H1 (cell line): ENCODE measurements at regions not wholly inside any gene's neighbourhood (a gene's known extent, or its start where the extent isn't known, plus 50 kb on each side); places are given as distances from the start of the nearest gene placed in this dataset.

Experiments
- CTCF ChIA-PET: fragments of 300-600 bp; sonication (Branson Sonifier 250); formaldehyde crosslinking; loops from one replicate; lab custom pipeline; 2021; ENCODE audit not compliant: partially characterized antibody; lab: Charles Lee
- POLR2A ChIA-PET: fragments of 300-600 bp; sonication (Branson Sonifier 250); formaldehyde crosslinking; loops from one replicate; lab custom pipeline; 2021; ENCODE audit warnings: inconsistent platforms; ENCODE audit not compliant: partially characterized antibody; lab: Charles Lee
- DNase-seq, 2 experiments: peaks; one replicate each; pipeline versions ENCODE4 v3.0.0 to v3.0.0-alpha.2; 2010 to 2022; ENCODE audit warnings: low spot score in 2 of 2, low read depth in 1 of 2, mixed read lengths in 1 of 2
- FAIRE-seq: peaks from 2 replicates; lab custom pipeline; 2011; peaks lifted over from hg19 to GRCh38; lab: Jason Lieb, UNC
- H2AFZ ChIP-seq: 2 replicates; pipeline ENCODE4 v1.8.1; 2012; ENCODE audit warnings: low read length, inconsistent platforms
- H2AK5ac ChIP-seq: 2 replicates; pipeline ENCODE4 v1.6.1; 2013; ENCODE audit warnings: low read depth, low read length
- H2BK120ac ChIP-seq: replicated peaks from 2 replicates; pipeline ENCODE3; 2013; ENCODE audit warnings: low read depth, low read length, inconsistent platforms
- H2BK12ac ChIP-seq: 2 replicates; pipeline ENCODE4 v1.6.1; 2013; ENCODE audit warnings: low read depth, low read length
- H2BK15ac ChIP-seq: 2 replicates; pipeline ENCODE4 v1.6.1; 2013; ENCODE audit warnings: low read length
- H2BK20ac ChIP-seq: 2 replicates; pipeline ENCODE4 v1.6.1; 2013; ENCODE audit warnings: low read length
- H2BK5ac ChIP-seq: 2 replicates; pipeline ENCODE4 v1.6.1; 2013; ENCODE audit warnings: low read depth, low read length
- H3K14ac ChIP-seq: 2 replicates; pipeline ENCODE4 v1.6.1; 2013; ENCODE audit warnings: inconsistent platforms; ENCODE audit not compliant: insufficient read length
- H3K18ac ChIP-seq: 2 replicates; pipeline ENCODE4 v1.6.1; 2013; ENCODE audit warnings: low read length; ENCODE audit errors: extremely low read depth
- H3K23ac ChIP-seq: 2 replicates; pipeline ENCODE4 v1.6.1; 2013; ENCODE audit warnings: inconsistent platforms; ENCODE audit not compliant: insufficient read length
- H3K23me2 ChIP-seq: 2 replicates; pipeline ENCODE4 v1.6.1; 2013; ENCODE audit warnings: low read depth, low read length
- H3K27ac ChIP-seq: 2 replicates; pipeline ENCODE4 v1.6.1; 2011; ENCODE audit warnings: low read depth, low read length, inconsistent platforms
- H3K27me3 ChIP-seq, 4 experiments: replicated peaks in 1 of 4; 1 replicate in 1 of 4; 2 replicates in 3 of 4; pipeline versions ENCODE4 v1.6.1 to v1.8.1; 2011 to 2013; ENCODE audit warnings: low read length in 3 of 4, mild to moderate bottlenecking in 3 of 4, inconsistent platforms in 2 of 4, mixed read lengths in 2 of 4, moderate library complexity in 1 of 4; ENCODE audit not compliant: control insufficient read depth in 3 of 4, insufficient read depth in 3 of 4; ENCODE audit errors: extremely low read depth in 1 of 4
- H3K36me3 ChIP-seq, 4 experiments: 2 replicates each; pipeline versions ENCODE4 v1.6.1 to v1.8.1; 2011 to 2013; ENCODE audit warnings: mild to moderate bottlenecking in 4 of 4, low read length in 3 of 4, moderate library complexity in 2 of 4, control low read depth in 1 of 4, inconsistent platforms in 1 of 4; ENCODE audit not compliant: insufficient read depth in 4 of 4, control insufficient read depth in 2 of 4
- H3K4ac ChIP-seq: replicated peaks from 2 replicates; pipeline ENCODE3; 2013; ENCODE audit warnings: low read length, low read depth, mixed read lengths, inconsistent platforms; ENCODE audit not compliant: insufficient read length
- H3K4me1 ChIP-seq, 4 experiments: replicated peaks in 1 of 4; 1 replicate in 1 of 4; 2 replicates in 3 of 4; pipeline versions ENCODE4 v1.6.1 to v1.8.1; 2011 to 2013; ENCODE audit warnings: low read length in 3 of 4, inconsistent platforms in 2 of 4, mixed read lengths in 1 of 4; ENCODE audit not compliant: insufficient read depth in 4 of 4, control insufficient read depth in 3 of 4
- H3K4me2 ChIP-seq, 2 experiments: 2 replicates each; pipeline versions ENCODE4 v1.6.1 to v1.8.1; 2011 to 2013; ENCODE audit warnings: low read depth in 2 of 2, low read length in 2 of 2, control low read depth in 1 of 2, inconsistent platforms in 1 of 2, mild to moderate bottlenecking in 1 of 2; ENCODE audit not compliant: insufficient read depth in 1 of 2
- H3K4me3 ChIP-seq, 4 experiments: fragments of 200-600, 300-600 bp in 1 of 4; sonication (generic), shearing (Covaris generic), sonication (Bioruptor Twin) in 1 of 4; 2 replicates each; pipeline versions ENCODE4 v1.5.1 to v1.8.1; 2011 to 2016; ENCODE audit warnings: low read length in 4 of 4, low read depth in 3 of 4, control low read depth in 2 of 4, inconsistent platforms in 2 of 4, mild to moderate bottlenecking in 2 of 4, mixed read lengths in 1 of 4, moderate library complexity in 1 of 4; ENCODE audit not compliant: insufficient read depth in 2 of 4; ENCODE audit errors: extremely low read depth in 1 of 4
- H3K56ac ChIP-seq: replicated peaks from 2 replicates; pipeline ENCODE3; 2013; ENCODE audit warnings: low read depth, mild to moderate bottlenecking, mixed read lengths, low read length, inconsistent platforms; ENCODE audit not compliant: insufficient read length
- H3K79me1 ChIP-seq: 2 replicates; pipeline ENCODE4 v1.6.1; 2013; ENCODE audit warnings: low read depth, low read length, control low read depth
- H3K79me2 ChIP-seq, 2 experiments: 2 replicates each; pipeline versions ENCODE4 v1.6.1 to v1.8.1; 2012 to 2013; ENCODE audit warnings: low read length in 2 of 2, mild to moderate bottlenecking in 2 of 2, inconsistent platforms in 1 of 2; ENCODE audit not compliant: insufficient read depth in 2 of 2, control insufficient read depth in 1 of 2
- H3K9ac ChIP-seq, 4 experiments: replicated peaks in 1 of 4; 1 replicate in 1 of 4; 2 replicates in 3 of 4; pipeline versions ENCODE4 v1.6.1 to v1.8.1; 2011 to 2013; ENCODE audit warnings: low read depth in 3 of 4, low read length in 3 of 4, control low read depth in 2 of 4, mild to moderate bottlenecking in 2 of 4, moderate library complexity in 2 of 4, inconsistent platforms in 1 of 4; ENCODE audit errors: extremely low read depth in 1 of 4
- H3K9me3 ChIP-seq, 2 experiments: 2 replicates each; pipeline versions ENCODE4 v1.6.1 to v1.8.1; 2012 to 2013; ENCODE audit warnings: mild to moderate bottlenecking in 2 of 2, moderate library complexity in 2 of 2, control low read depth in 1 of 2, inconsistent platforms in 1 of 2, low read depth in 1 of 2, low read length in 1 of 2, mixed read lengths in 1 of 2; ENCODE audit not compliant: insufficient read depth in 2 of 2
- H4K20me1 ChIP-seq, 2 experiments: replicated peaks in 1 of 2; 2 replicates each; pipeline versions ENCODE3 to v1.8.1; 2011 to 2013; ENCODE audit warnings: inconsistent platforms in 2 of 2, low read length in 2 of 2, mild to moderate bottlenecking in 1 of 2; ENCODE audit not compliant: insufficient read depth in 2 of 2, control insufficient read depth in 1 of 2
- H4K5ac ChIP-seq: 2 replicates; pipeline ENCODE4 v1.6.1; 2013; ENCODE audit warnings: low read length, low read depth, mixed read lengths, inconsistent platforms; ENCODE audit not compliant: insufficient read length
- H4K8ac ChIP-seq: 2 replicates; pipeline ENCODE4 v1.8.0; 2013; ENCODE audit warnings: mild to moderate bottlenecking, moderate library complexity, low read length, inconsistent platforms; ENCODE audit not compliant: insufficient read depth; ENCODE audit errors: extremely low read depth
- H4K91ac ChIP-seq: replicated peaks from 2 replicates; pipeline ENCODE3; 2013; ENCODE audit warnings: low read length, mixed read lengths, inconsistent platforms; ENCODE audit not compliant: insufficient read length
- CTCF ChIP-seq, 3 experiments: IDR thresholded peaks; 1 replicate in 2 of 3; 2 replicates in 1 of 3; pipeline versions ENCODE4 v1.5.1 to v1.6.1; 2011; ENCODE audit warnings: low read length in 3 of 3, mild to moderate bottlenecking in 3 of 3, inconsistent platforms in 2 of 3, low read depth in 1 of 3, moderate library complexity in 1 of 3; ENCODE audit not compliant: insufficient read depth in 1 of 3; ENCODE audit errors: control extremely low read depth in 1 of 3
- E2F6 ChIP-seq: IDR thresholded peaks from 2 replicates; pipeline ENCODE4 v1.6.1; 2012; ENCODE audit warnings: inconsistent platforms
- GABPA ChIP-seq: IDR thresholded peaks from 2 replicates; pipeline ENCODE4 v1.6.1; 2011; ENCODE audit warnings: mild to moderate bottlenecking, low read length, moderate library complexity, borderline replicate concordance; ENCODE audit not compliant: insufficient read depth
- PHF8 ChIP-seq: fragments of 200-600 bp; sonication (generic); conservative IDR thresholded peaks from 2 replicates; pipeline ENCODE4 v1.7.1; 2012; ENCODE audit warnings: low read depth, mild to moderate bottlenecking, inconsistent platforms, low read length, moderate library complexity
- RAD21 ChIP-seq, 2 experiments: IDR thresholded peaks in 1 of 2; conservative IDR thresholded peaks in 1 of 2; 2 replicates each; pipeline ENCODE4 v1.6.1; 2011; ENCODE audit warnings: low read depth in 2 of 2, low read length in 2 of 2, improper control_type of control experiment in 1 of 2, inconsistent platforms in 1 of 2, mild to moderate bottlenecking in 1 of 2, moderate library complexity in 1 of 2
- SIRT6 ChIP-seq: IDR thresholded peaks from one replicate; pipeline ENCODE4 v1.7.1; 2012; ENCODE audit warnings: low read length, inconsistent platforms
- SIX5 ChIP-seq: IDR thresholded peaks from 2 replicates; pipeline ENCODE4 v1.6.1; 2011; ENCODE audit warnings: mild to moderate bottlenecking, low read depth, low read length
- SP2 ChIP-seq: IDR thresholded peaks from 2 replicates; pipeline ENCODE4 v1.6.1; 2012; ENCODE audit warnings: mild to moderate bottlenecking, low read length, inconsistent platforms
- TCF12 ChIP-seq: IDR thresholded peaks from 2 replicates; pipeline ENCODE4 v1.6.1; 2011; ENCODE audit warnings: low read depth, mild to moderate bottlenecking, low read length
- WGBS, 2 experiments: shearing (Covaris generic) in 1 of 2; methylation state at CpG; one replicate each; pipeline versions ENCODE4 v1.1.6 to v1.1.7; 2013 to 2015; ENCODE audit warnings: low lambda C conversion rate in 2 of 2, mixed read lengths in 2 of 2, inconsistent platforms in 1 of 2, low coverage in 1 of 2, missing lambda C conversion rate in 1 of 2; ENCODE audit not compliant: insufficient replicate concordance in 2 of 2, insufficient coverage in 1 of 2, insufficient read length in 1 of 2; ENCODE audit errors: extremely low coverage in 1 of 2, missing lambda C conversion rate in 1 of 2; 5-methylcytosine and 5-hydroxymethylcytosine counted together

- no peak overlapping the region for H4K5ac ChIP-seq
- H3K27ac ChIP-seq: no peak overlapping the region
- FAIRE-seq (no peak), DNase-seq (no peak)
- H3K36me3 ChIP-seq: no peaks in the 10 kb centered on the region
- H3K79me2 ChIP-seq: no peaks in the 10 kb centered on the region
- no peak overlapping the region for H3K4me3 ChIP-seq
- H3K23me2 ChIP-seq: no peaks in the 10 kb centered on the region
- H3K14ac ChIP-seq: no peak overlapping the region
- no peak overlapping the region for H3K56ac ChIP-seq
- ChIA-PET POLR2A (no interaction called here), CTCF (no interaction called here)
- no peak overlapping the region for H3K18ac ChIP-seq
- peaks cover 83 to 97% of the 10 kb centered on the region in 2 experiments for H3K9me3 ChIP-seq
- no peak overlapping the region for H2BK120ac ChIP-seq
- H3K4ac ChIP-seq: no peak overlapping the region
- 80% methylated on average over 11 of the region's 12 CpGs; no CpG with 5 or more reads in 1 of the 2 experiments for WGBS, 2 experiments
- no peaks in the 10 kb centered on the region for H3K79me1 ChIP-seq
- TF ChIP-seq E2F6: no peak
- no peak for TF ChIP-seq RAD21 (IDR thresholded peaks at IDR 0.05 in 1 of 2, conservative IDR thresholded peaks at IDR 0.05 in 1 of 2; ENCODE audit: low read depth in 2 of 2, low read length in 2 of 2)
- no peak for TF ChIP-seq SIRT6
- no peak for TF ChIP-seq TCF12
- TF ChIP-seq CTCF (IDR thresholded peaks at IDR 0.05; ENCODE audit: control extremely low read depth in 1 of 3, insufficient read depth in 1 of 3, low read depth in 1 of 3, low read length in 3 of 3): no peak
- no peak for TF ChIP-seq SIX5
- no peak for TF ChIP-seq GABPA
- TF ChIP-seq SP2: no peak
- no peak for TF ChIP-seq PHF8
- H3K4me1 ChIP-seq: no peaks in the 10 kb centered on the region
- no peak overlapping the region for H2AFZ ChIP-seq
- no peak overlapping the region for H2BK12ac ChIP-seq
- H2BK15ac ChIP-seq: no peak overlapping the region
- no peaks in the 10 kb centered on the region for H3K27me3 ChIP-seq
- H2BK5ac ChIP-seq: no peak overlapping the region
- no peak overlapping the region for H3K9ac ChIP-seq
- no peak overlapping the region for H3K4me2 ChIP-seq
- no peak overlapping the region for H2AK5ac ChIP-seq
- no peaks in the 10 kb centered on the region for H4K20me1 ChIP-seq
- H4K8ac ChIP-seq: no peak overlapping the region
- no peak overlapping the region for H3K23ac ChIP-seq
- H2BK20ac ChIP-seq: no peak overlapping the region
- no peak overlapping the region for H4K91ac ChIP-seq
Observed at GRCh38 chr22:47548953-47549740, 786.7 kb downstream of the TBC1D22A start.
